Transverse colon (tissue), 4 donors: ENCODE measurements at regions not wholly inside any gene's neighbourhood (a gene's known extent, or its start where the extent isn't known, plus 50 kb on each side); places are given as distances from the start of the nearest gene placed in this dataset.

Source experiments
- DNase-seq: peaks from one replicate; pipeline ENCODE4 v3.0.0-alpha.2; 2019
- H3K27ac ChIP-seq, 4 donors: fragments of 200-600 bp; sonication (generic); 2 replicates each; pipeline ENCODE4 v1.5.1; 2016 to 2018; ENCODE audit warnings: inconsistent platforms in 4 of 4
- H3K27me3 ChIP-seq: fragments of 200-600 bp; sonication (generic); 2 replicates; pipeline ENCODE4 v1.5.1; 2017; ENCODE audit warnings: inconsistent platforms
- H3K36me3 ChIP-seq, 4 donors: fragments of 200-600 bp; sonication (generic); 2 replicates each; pipeline ENCODE4 v1.5.1; 2017 to 2019; ENCODE audit warnings: inconsistent platforms in 4 of 4
- H3K4me1 ChIP-seq, 4 donors: fragments of 200-600 bp; sonication (generic); 2 replicates each; pipeline ENCODE4 v1.5.1; 2017 to 2020; ENCODE audit warnings: inconsistent platforms in 4 of 4
- H3K4me3 ChIP-seq, 4 donors: fragments of 200-600 bp; sonication (generic); 1 replicate in 1 of 4; 2 replicates in 3 of 4; pipeline versions ENCODE4 v1.5.1 to v1.6.1; 2017 to 2019; ENCODE audit warnings: inconsistent platforms in 4 of 4
- H3K9me3 ChIP-seq, 2 donors: fragments of 200-600 bp; sonication (generic); 2 replicates each; pipeline ENCODE4 v1.5.1; 2017 to 2019; ENCODE audit warnings: inconsistent platforms in 2 of 2
- EP300 ChIP-seq: sonication (generic); formaldehyde crosslinking; IDR thresholded peaks from one replicate; pipeline ENCODE4 v1.6.1; 2017; ENCODE audit warnings: antibody characterized with exemption, low read depth
- POLR2A ChIP-seq: fragments of 450-650 bp; IDR thresholded peaks from one replicate; pipeline ENCODE4 v1.6.1; 2016; ENCODE audit warnings: antibody characterized with exemption, mild to moderate bottlenecking, moderate library complexity
- POLR2AphosphoS5 ChIP-seq, 3 donors: sonication (generic); formaldehyde crosslinking; IDR thresholded peaks; one replicate each; pipeline ENCODE4 v1.6.1; 2016; ENCODE audit warnings: antibody characterized with exemption in 3 of 3
- WGBS, 2 donors: methylation state at CpG; one replicate each; pipeline ENCODE4 v1.1.5; 2018; ENCODE audit warnings: low coverage in 1 of 2; 5-methylcytosine and 5-hydroxymethylcytosine counted together
- in situ Hi-C, 4 donors: fragments of 200-750 bp; cut with MboI; loops; one replicate each; pipeline versions ENCODE4 v1.15.0 to v1.15.1; 2017; ENCODE audit warnings: low sequenced_read_pairs in 3 of 4, low pct_ligation_motif_present in 1 of 4, low pct_unique_long_range_greater_than_20kb in 1 of 4
- intact Hi-C: fragments of 100-400 bp; cut with DNase I; formaldehyde crosslinking; loops from one replicate; pipeline ENCODE4 v1.15.1; 2023; ENCODE audit warnings: low total_unique reads
- TF ChIP-seq, protein P1 (sequence below), 5 experiments: fragments of 200-600 bp in 3 of 5; fragments of 450-650 bp in 2 of 5; sonication (generic) in 3 of 5; IDR thresholded peaks; 1 replicate in 2 of 5; 2 replicates in 3 of 5; pipeline ENCODE4 v1.5.1; 2016 to 2017; ENCODE audit warnings: antibody characterized with exemption in 5 of 5, inconsistent platforms in 3 of 5, mild to moderate bottlenecking in 2 of 5, moderate library complexity in 1 of 5

DNA sequence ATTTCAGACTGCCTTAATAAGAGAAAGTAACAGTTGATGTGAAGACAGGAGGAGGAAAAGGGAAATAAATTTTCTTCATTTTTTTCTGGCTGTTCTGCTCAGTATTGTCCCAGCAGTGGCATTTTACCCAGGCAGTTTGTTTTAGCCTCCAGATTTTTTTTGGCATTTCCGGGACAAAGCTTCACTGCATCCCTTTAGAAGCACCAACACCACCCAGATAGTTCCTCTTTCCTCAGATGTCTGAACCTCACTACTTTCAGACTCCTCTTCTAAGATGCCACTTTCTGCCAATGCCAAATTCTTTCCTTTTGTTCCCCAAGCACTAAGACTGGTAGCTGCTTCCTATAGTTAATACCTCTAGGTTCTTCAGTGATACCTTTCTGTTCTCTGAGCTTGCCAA lies 480.1 kb upstream of the SLC10A2 start:
- Histone ChIP-seq H3K4me1 (no peaks in the 10 kb centered on the region), H3K27me3 (no peaks in the 10 kb centered on the region), H3K4me3 (no peak overlapping the region), H3K9me3 (no peaks in the 10 kb centered on the region), H3K36me3 (no peaks in the 10 kb centered on the region), H3K27ac (no peak overlapping the region)
- TF ChIP-seq POLR2AphosphoS5 (IDR thresholded peaks at IDR 0.05) (no peak), EP300 (no peak), POLR2A (no peak)
- TF ChIP-seq, protein P1, sequence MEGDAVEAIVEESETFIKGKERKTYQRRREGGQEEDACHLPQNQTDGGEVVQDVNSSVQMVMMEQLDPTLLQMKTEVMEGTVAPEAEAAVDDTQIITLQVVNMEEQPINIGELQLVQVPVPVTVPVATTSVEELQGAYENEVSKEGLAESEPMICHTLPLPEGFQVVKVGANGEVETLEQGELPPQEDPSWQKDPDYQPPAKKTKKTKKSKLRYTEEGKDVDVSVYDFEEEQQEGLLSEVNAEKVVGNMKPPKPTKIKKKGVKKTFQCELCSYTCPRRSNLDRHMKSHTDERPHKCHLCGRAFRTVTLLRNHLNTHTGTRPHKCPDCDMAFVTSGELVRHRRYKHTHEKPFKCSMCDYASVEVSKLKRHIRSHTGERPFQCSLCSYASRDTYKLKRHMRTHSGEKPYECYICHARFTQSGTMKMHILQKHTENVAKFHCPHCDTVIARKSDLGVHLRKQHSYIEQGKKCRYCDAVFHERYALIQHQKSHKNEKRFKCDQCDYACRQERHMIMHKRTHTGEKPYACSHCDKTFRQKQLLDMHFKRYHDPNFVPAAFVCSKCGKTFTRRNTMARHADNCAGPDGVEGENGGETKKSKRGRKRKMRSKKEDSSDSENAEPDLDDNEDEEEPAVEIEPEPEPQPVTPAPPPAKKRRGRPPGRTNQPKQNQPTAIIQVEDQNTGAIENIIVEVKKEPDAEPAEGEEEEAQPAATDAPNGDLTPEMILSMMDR (IDR thresholded peaks at IDR 0.05), result no peak
- in situ Hi-C loops (no loop called here), intact Hi-C loops (no loop called here)
- WGBS, 2 donors, result 75 to 88% methylated on average over 1 of the region's 1 CpG
- no peak for DNase-seq

GRCh38 chr13:103542648-103543047 lies 476.4 kb upstream of the SLC10A2 start:
- intact Hi-C loops (no loop called here), in situ Hi-C loops (no loop called here)
- Histone ChIP-seq H3K27me3 (no peaks in the 10 kb centered on the region), H3K4me1 (no peaks in the 10 kb centered on the region), H3K36me3 (no peaks in the 10 kb centered on the region), H3K27ac (no peak overlapping the region), H3K9me3 (no peaks in the 10 kb centered on the region), H3K4me3 (no peak overlapping the region)
- TF ChIP-seq POLR2A, result no peak
- no peak for TF ChIP-seq EP300
- TF ChIP-seq POLR2AphosphoS5 (IDR thresholded peaks at IDR 0.05), result no peak
- TF ChIP-seq, protein P1 (IDR thresholded peaks at IDR 0.05), result no peak
- DNase-seq, result no peak
- 0 to 13% methylated on average over 1 of the region's 1 CpG for WGBS, 2 donors

GRCh38 chr13:103540382-103540765 lies 474.2 kb upstream of the SLC10A2 start:
- Histone ChIP-seq H3K9me3 (no peaks in the 10 kb centered on the region), H3K36me3 (no peaks in the 10 kb centered on the region), H3K27me3 (no peaks in the 10 kb centered on the region), H3K27ac (no peak overlapping the region), H3K4me1 (no peaks in the 10 kb centered on the region), H3K4me3 (no peak overlapping the region)
- TF ChIP-seq EP300 (no peak), POLR2AphosphoS5 (IDR thresholded peaks at IDR 0.05) (no peak), POLR2A (no peak)
- TF ChIP-seq, protein P1 (IDR thresholded peaks at IDR 0.05), result no peak
- 94 to 98% methylated on average over 1 of the region's 1 CpG for WGBS, 2 donors
- in situ Hi-C loops (no loop called here), intact Hi-C loops (no loop called here)
- no peak for DNase-seq

- TF ChIP-seq POLR2A, result no peak
- TF ChIP-seq, protein P1 (IDR thresholded peaks at IDR 0.05), result no peak
- TF ChIP-seq EP300, result no peak
- H3K36me3 ChIP-seq, result no peaks in the 10 kb centered on the region
- no peak for DNase-seq
- H3K4me3 ChIP-seq, result no peak overlapping the region
- H3K9me3 ChIP-seq, result no peaks in the 10 kb centered on the region
- H3K4me1 ChIP-seq, result no peaks in the 10 kb centered on the region
- no peaks in the 10 kb centered on the region for H3K27me3 ChIP-seq
- 86 to 90% methylated on average over 4 of the region's 4 CpGs for WGBS, 2 donors
- in situ Hi-C loops, result no loop called here
- intact Hi-C loops, result no loop called here
- H3K27ac ChIP-seq, result no peak overlapping the region
Observed at GRCh38 chr13:103539721-103540381, 473.6 kb upstream of the SLC10A2 start.
